Smooth muscle cell (in vitro differentiated cells): ENCODE measurements at regions not wholly inside any gene's neighbourhood (a gene's known extent, or its start where the extent isn't known, plus 50 kb on each side); places are given as distances from the start of the nearest gene placed in this dataset. TPM values are rescaled to one million over a fixed set of nuclear protein-coding genes. Genes with fewer than 3 reads are reported as not detected.

ENCODE experiments used
- DNase-seq: peaks from one replicate; lab custom pipeline; 2025; ENCODE audit not compliant: unreplicated experiment; lab: John Stamatoyannopoulos, UW
- H2AFZ ChIP-seq: fragments of 200-600 bp; sonication (generic); 2 replicates; pipeline ENCODE4 v1.6.0; 2016; ENCODE audit warnings: antibody characterized with exemption, low read depth, mild to moderate bottlenecking
- H3F3A ChIP-seq: fragments of 200-600 bp; sonication (generic); 2 replicates; pipeline ENCODE4 v1.6.0; 2017; ENCODE audit warnings: antibody characterized with exemption, low read depth
- H3K27ac ChIP-seq: fragments of 200-600 bp; sonication (generic); 2 replicates; pipeline ENCODE4 v1.5.1; 2016; ENCODE audit warnings: low read depth, mild to moderate bottlenecking
- H3K27me3 ChIP-seq: fragments of 200-600 bp; sonication (generic); 2 replicates; pipeline ENCODE4 v1.6.1; 2016; ENCODE audit warnings: low read depth, mild to moderate bottlenecking
- H3K36me3 ChIP-seq: fragments of 200-600 bp; sonication (generic); 2 replicates; pipeline ENCODE4 v1.5.1; 2016; ENCODE audit warnings: low read depth
- H3K4me1 ChIP-seq: fragments of 200-600 bp; sonication (generic); 2 replicates; pipeline ENCODE4 v1.5.1; 2016; ENCODE audit warnings: low read depth
- H3K4me2 ChIP-seq: fragments of 200-600 bp; sonication (generic); 2 replicates; pipeline ENCODE4 v1.6.0; 2016; ENCODE audit warnings: mild to moderate bottlenecking
- H3K4me3 ChIP-seq: fragments of 200-600 bp; sonication (generic); 2 replicates; pipeline ENCODE4 v1.5.1; 2016; ENCODE audit warnings: mild to moderate bottlenecking
- H3K79me2 ChIP-seq: fragments of 200-600 bp; sonication (generic); 2 replicates; pipeline ENCODE4 v1.6.0; 2016; ENCODE audit warnings: low read depth, mild to moderate bottlenecking
- H3K9ac ChIP-seq: fragments of 200-600 bp; sonication (generic); 2 replicates; pipeline ENCODE4 v1.6.0; 2016; ENCODE audit warnings: low read depth
- H3K9me3 ChIP-seq: fragments of 200-600 bp; sonication (generic); replicated peaks from 2 replicates; pipeline ENCODE4 v1.5.1; 2016; ENCODE audit warnings: low read depth
- H4K20me1 ChIP-seq: fragments of 200-600 bp; sonication (generic); 2 replicates; pipeline ENCODE4 v1.6.0; 2016; ENCODE audit warnings: low read depth
- WGBS: methylation state at CpG from one replicate; pipeline ENCODE4 v1.1.7; 2016; ENCODE audit warnings: low lambda C conversion rate; 5-methylcytosine and 5-hydroxymethylcytosine counted together
- small RNA-seq: library from RNA; depleted of rRNA; stranded (forward); fragments of <200 nt; gene quantifications from one replicate; pipeline ENCODE3, GENCODE V24; 2014
- TF ChIP-seq, protein P1 (sequence below): fragments of 200-600 bp; sonication (generic); IDR thresholded peaks from 2 replicates; pipeline ENCODE4 v1.5.1; 2017; ENCODE audit warnings: borderline replicate concordance, mild to moderate bottlenecking, antibody characterized with exemption; ENCODE audit not compliant: insufficient read depth, poor library complexity, severe bottlenecking

DNA sequence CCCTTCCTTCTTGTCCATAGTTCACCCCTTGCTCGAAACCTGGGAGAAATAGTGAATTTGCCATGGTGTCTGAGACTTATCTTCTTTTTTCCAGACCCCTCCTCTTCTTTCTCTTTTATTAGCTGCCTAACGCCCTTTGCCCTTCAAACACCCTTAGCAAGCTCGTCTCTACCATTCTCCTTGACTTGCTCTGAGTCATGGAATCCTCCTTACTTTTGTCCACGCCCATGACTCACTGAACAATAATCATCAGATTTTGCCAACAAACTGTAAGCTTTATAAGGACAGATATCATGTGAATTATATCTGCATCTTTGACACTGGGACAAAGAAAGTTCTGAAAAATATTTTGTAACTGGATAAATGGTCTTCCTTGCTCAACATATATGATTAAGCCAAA lies 67.1 kb upstream of the CNTNAP5 start:
- H3F3A ChIP-seq = no peaks in the 10 kb centered on the region
- H3K4me3 ChIP-seq = no peak overlapping the region
- no peak overlapping the region for H3K4me2 ChIP-seq
- H3K27ac ChIP-seq = no peak overlapping the region
- H4K20me1 ChIP-seq = no peaks in the 10 kb centered on the region
- TF ChIP-seq, protein P1, sequence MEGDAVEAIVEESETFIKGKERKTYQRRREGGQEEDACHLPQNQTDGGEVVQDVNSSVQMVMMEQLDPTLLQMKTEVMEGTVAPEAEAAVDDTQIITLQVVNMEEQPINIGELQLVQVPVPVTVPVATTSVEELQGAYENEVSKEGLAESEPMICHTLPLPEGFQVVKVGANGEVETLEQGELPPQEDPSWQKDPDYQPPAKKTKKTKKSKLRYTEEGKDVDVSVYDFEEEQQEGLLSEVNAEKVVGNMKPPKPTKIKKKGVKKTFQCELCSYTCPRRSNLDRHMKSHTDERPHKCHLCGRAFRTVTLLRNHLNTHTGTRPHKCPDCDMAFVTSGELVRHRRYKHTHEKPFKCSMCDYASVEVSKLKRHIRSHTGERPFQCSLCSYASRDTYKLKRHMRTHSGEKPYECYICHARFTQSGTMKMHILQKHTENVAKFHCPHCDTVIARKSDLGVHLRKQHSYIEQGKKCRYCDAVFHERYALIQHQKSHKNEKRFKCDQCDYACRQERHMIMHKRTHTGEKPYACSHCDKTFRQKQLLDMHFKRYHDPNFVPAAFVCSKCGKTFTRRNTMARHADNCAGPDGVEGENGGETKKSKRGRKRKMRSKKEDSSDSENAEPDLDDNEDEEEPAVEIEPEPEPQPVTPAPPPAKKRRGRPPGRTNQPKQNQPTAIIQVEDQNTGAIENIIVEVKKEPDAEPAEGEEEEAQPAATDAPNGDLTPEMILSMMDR = no peak
- DNase-seq = no peak
- no peak overlapping the region for H3K9ac ChIP-seq
- no peaks in the 10 kb centered on the region for H3K79me2 ChIP-seq
- H2AFZ ChIP-seq = no peak overlapping the region
- peaks cover 3% of the 10 kb centered on the region for H3K4me1 ChIP-seq
- no peaks in the 10 kb centered on the region for H3K27me3 ChIP-seq
- H3K36me3 ChIP-seq = no peaks in the 10 kb centered on the region
- 46% methylated on average over 4 of the region's 4 CpGs for WGBS
- H3K9me3 ChIP-seq = no peaks in the 10 kb centered on the region

DNA sequence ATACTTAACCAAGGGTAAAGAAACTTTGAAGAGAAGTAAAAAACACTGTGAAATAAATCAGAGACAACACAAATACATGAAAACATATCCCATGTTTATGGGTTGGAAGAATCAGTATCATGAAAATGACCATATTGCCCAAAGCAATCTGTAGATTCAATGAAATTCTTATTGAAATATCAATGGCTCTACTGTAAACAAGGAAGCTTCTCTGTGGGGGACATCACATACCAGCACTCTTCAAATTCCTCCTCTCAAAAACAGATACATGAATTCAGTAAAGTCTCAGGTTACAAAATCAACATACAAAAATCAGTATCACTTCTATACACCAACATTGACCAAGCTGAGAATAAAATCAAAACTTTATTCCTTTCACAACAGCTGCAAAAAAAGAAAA lies 63.5 kb upstream of the CNTNAP5 start:
- no peak overlapping the region for H3K4me3 ChIP-seq
- no peaks in the 10 kb centered on the region for H4K20me1 ChIP-seq
- no peak overlapping the region for H2AFZ ChIP-seq
- TF ChIP-seq, protein P1 = no peak
- no peaks in the 10 kb centered on the region for H3K36me3 ChIP-seq
- H3K27me3 ChIP-seq = no peaks in the 10 kb centered on the region
- no peaks in the 10 kb centered on the region for H3K4me1 ChIP-seq
- H3K79me2 ChIP-seq = no peaks in the 10 kb centered on the region
- no peaks in the 10 kb centered on the region for H3K9me3 ChIP-seq
- DNase-seq = no peak
- H3K4me2 ChIP-seq = no peak overlapping the region
- H3F3A ChIP-seq = no peaks in the 10 kb centered on the region
- H3K9ac ChIP-seq = no peak overlapping the region
- no peak overlapping the region for H3K27ac ChIP-seq

DNA sequence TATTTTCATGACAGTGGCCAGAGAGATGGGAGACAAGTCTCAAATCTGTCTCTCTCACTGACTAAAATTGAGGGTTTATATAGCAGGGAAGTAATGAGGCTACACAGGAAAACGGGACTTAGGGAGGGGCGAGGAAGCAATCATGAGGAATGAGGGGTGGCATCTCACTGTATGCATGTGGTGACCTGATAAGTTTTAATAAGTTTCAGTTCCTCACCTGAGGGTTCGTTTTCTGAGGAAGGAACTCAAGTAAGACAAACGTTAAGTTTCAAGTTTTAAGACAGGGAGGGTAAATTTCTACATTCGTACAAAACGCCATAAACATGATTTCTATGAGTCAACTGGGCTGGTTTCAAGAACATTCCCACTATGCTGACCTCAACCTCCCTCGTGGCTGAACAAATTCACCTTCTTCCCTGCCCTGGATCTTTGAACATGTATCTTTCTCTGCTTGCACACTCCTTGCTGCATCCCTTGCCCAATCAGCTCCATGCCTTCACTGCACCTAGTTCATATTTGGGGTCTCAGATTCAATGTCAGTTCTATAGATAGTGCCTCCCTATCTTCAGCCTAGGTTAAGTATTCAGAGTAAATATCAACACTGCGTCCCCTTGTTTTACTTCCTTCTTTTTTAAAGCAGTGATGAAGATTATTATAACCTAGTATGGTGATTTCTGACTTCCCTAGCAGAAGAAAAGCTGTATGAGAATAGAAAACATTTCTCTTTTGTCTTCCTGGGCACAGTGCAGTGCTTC lies 53.3 kb upstream of the CNTNAP5 start:
- H3F3A ChIP-seq = no peaks in the 10 kb centered on the region
- no peaks in the 10 kb centered on the region for H3K36me3 ChIP-seq
- WGBS = 92% methylated on average over 8 of the region's 8 CpGs
- H3K79me2 ChIP-seq = no peaks in the 10 kb centered on the region
- no peaks in the 10 kb centered on the region for H3K27me3 ChIP-seq
- no peak for DNase-seq
- no peaks in the 10 kb centered on the region for H3K9me3 ChIP-seq
- H2AFZ ChIP-seq = no peak overlapping the region
- H3K4me3 ChIP-seq = no peak overlapping the region
- H3K27ac ChIP-seq = no peak overlapping the region
- H3K9ac ChIP-seq = no peak overlapping the region
- H3K4me1 ChIP-seq = no peaks in the 10 kb centered on the region
- H3K4me2 ChIP-seq = no peak overlapping the region
- TF ChIP-seq, protein P1 = no peak
- H4K20me1 ChIP-seq = no peaks in the 10 kb centered on the region

Small RNA genes lying in the stretch of these regions (small RNA-seq; reads per million reads assigned to genes)
- gene AC064859.1 = not detected
